ENCODE measurements at regions not wholly inside any gene's neighbourhood (a gene's known extent, or its start where the extent isn't known, plus 50 kb on each side); places are given as distances from the start of the nearest gene placed in this dataset.
A peak's percentile ranks its signal among the peaks of the same experiment; 100 is the strongest.
"Not testable (repeated sequence)": the region's sequence is repeated elsewhere in the genome, so short reads cannot be mapped to it uniquely, and the experiment has no call there.

DNA sequence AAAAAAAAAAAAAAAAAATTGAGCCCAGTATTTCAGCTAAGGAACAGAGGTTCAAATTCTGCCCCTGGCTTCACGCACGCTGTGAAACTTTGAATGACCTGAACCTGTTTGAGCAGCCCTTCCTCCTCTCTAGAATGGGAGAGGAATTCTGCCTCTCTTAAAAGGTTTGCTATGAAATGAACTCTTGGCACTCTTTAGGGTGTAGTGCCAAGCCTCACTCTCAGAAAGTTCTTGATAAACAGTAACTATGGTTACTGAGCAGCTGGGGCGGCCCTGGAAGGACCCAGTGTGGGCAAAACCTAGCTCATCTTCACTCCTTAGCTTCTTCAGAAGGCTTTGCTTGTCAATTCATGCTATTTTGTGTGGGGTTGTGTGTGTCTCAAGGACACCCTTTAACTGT lies 73.7 kb downstream of the GEMIN8 start:
- DNase-seq: no peak
- ATAC-seq: no peak
- Mint-ChIP-seq H3K4me3 (no peak overlapping the region), H3K36me3 (ENCODE audit: low read depth) (no peaks in the 10 kb centered on the region), H3K4me1 (ENCODE audit: low read depth) (peaks cover 7% of the 10 kb centered on the region), H3K27ac (no peak overlapping the region), H3K27me3 (ENCODE audit: low read depth) (no peaks in the 10 kb centered on the region), H3K9me3 (ENCODE audit: insufficient read depth) (no peaks in the 10 kb centered on the region)
- ChIA-PET POLR2A (no interaction called here), CTCF (no interaction called here)

DNA sequence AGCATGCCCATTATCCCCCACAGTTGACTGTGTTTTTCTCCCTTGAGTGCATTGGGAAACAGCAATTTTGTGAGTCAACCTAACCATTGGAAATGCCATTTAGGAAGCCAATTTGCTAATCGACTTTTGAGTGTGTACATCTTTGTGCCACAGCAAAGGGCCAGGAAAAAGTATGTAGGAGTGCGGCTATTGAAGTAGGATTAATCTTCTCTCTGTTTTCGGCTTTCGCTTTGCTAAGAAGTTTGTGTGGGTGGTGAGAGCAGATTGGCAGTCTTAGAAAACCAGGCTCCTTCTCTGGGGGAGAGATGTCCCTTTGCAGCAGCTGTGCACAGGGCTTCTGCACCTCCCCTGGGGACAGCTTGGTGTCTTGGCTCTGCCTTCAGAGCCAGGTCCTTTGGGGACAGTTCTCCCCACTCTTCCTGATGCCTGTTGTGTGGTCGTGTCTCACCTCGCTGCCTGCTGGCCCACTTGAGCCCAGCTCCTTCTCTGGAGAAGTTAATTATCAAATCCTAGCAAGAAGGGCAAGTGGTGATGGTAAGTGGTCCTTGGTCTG lies 74.5 kb downstream of the GEMIN8 start:
- DNase-seq: no peak
- ATAC-seq: no peak
- Mint-ChIP-seq H3K9me3 (ENCODE audit: insufficient read depth) (no peaks in the 10 kb centered on the region), H3K4me1 (ENCODE audit: low read depth) (peaks cover 7% of the 10 kb centered on the region), H3K4me3 (no peak overlapping the region), H3K36me3 (ENCODE audit: low read depth) (no peaks in the 10 kb centered on the region), H3K27ac (no peak overlapping the region), H3K27me3 (ENCODE audit: low read depth) (no peaks in the 10 kb centered on the region)
- ChIA-PET POLR2A (no interaction called here), CTCF (no interaction called here)

DNA sequence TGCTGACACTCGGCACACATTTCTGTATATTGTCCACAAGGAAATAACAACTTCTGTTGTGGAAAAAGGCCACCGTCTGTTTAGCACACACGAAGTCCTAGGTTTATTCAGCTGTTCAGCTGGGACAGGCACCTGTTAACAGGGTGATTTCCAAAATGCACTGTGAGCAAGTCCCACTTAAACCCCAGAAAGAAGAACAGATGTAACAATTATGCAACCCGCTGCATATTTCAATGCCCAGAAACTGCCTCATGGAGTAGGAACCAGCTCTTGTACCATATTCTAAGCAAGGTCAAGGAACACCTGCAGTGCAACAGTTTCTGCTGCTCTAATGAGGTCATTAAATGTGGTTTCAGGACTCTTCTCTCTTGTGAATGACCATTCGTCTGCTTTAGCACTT lies 77.1 kb downstream of the GEMIN8 start:
- no peak for DNase-seq
- H3K27ac Mint-ChIP-seq: no peak overlapping the region
- no peaks in the 10 kb centered on the region for H3K4me1 Mint-ChIP-seq (ENCODE audit: low read depth)
- no peaks in the 10 kb centered on the region for H3K27me3 Mint-ChIP-seq (ENCODE audit: low read depth)
- CTCF ChIA-PET: no interaction called here
- ATAC-seq: no peak
- H3K4me3 Mint-ChIP-seq: no peak overlapping the region
- no peaks in the 10 kb centered on the region for H3K9me3 Mint-ChIP-seq (ENCODE audit: insufficient read depth)
- no peaks in the 10 kb centered on the region for H3K36me3 Mint-ChIP-seq (ENCODE audit: low read depth)
- POLR2A ChIA-PET: no interaction called here

DNA sequence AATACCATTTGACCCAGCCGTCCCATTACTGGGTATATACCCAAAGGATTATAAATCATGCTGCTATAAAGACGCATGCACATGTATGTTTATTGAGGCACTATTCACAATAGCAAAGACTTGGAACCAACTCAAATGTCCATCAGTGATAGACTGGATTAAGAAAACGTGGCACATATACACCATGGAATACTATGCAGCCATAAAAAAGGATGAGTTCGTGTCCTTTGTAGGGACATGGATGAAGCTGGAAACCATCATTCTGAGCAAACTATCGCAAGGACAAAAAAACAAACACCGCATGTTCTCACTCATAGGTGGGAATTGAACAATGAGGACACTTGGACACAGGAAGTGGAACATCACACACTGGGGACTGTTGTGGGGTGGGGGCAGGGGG lies 83.5 kb downstream of the GEMIN8 start:
- H3K4me3 Mint-ChIP-seq; H3K36me3 Mint-ChIP-seq (ENCODE audit: low read depth); H3K4me1 Mint-ChIP-seq (ENCODE audit: low read depth); H3K27ac Mint-ChIP-seq; H3K9me3 Mint-ChIP-seq (ENCODE audit: insufficient read depth); ATAC-seq; POLR2A ChIA-PET; H3K27me3 Mint-ChIP-seq (ENCODE audit: low read depth); CTCF ChIA-PET; DNase-seq: not testable (repeated sequence)

DNA sequence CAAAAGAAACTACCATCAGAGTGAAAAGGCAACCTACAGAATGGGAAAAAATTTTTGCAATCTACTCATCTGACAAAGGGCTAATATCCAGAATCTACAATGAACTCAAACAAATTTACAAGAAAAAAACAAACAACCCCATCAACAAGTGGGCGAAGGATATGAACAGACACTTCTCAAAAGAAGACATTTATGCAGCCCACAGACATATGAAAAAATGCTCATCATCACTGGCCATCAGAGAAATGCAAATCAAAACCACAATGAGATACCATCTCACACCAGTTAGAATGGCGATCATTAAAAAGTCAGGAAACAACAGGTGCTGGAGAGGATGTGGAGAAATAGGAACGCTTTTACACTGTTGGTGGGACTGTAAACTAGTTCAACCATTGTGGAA lies 83.9 kb downstream of the GEMIN8 start:
- H3K27ac Mint-ChIP-seq; H3K4me1 Mint-ChIP-seq (ENCODE audit: low read depth); H3K36me3 Mint-ChIP-seq (ENCODE audit: low read depth); H3K27me3 Mint-ChIP-seq (ENCODE audit: low read depth); POLR2A ChIA-PET; H3K4me3 Mint-ChIP-seq; H3K9me3 Mint-ChIP-seq (ENCODE audit: insufficient read depth); CTCF ChIA-PET; DNase-seq; ATAC-seq: not testable (repeated sequence)

DNA sequence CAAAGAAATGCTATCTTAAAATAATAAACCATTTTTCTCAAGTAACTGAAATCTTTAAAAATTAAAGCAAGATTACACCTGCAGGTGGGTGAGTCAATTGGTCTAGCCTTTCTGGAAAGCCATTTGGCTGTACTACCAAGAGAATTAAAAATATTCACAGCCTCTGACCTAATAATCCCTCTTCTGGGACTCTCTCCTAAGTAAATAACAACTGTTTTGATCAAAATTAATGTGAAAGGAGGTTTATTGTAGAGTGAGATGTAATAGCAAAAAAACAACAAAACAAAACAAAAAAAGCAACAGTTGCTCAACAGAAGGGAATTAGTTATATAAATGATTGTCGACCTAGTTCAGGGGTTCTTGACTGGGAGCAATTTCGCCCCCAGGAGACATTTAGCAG lies 89.0 kb downstream of the GEMIN8 start:
- H3K36me3 Mint-ChIP-seq (ENCODE audit: low read depth): no peaks in the 10 kb centered on the region
- POLR2A ChIA-PET: no interaction called here
- DNase-seq (no peak), ATAC-seq (no peak)
- no peak overlapping the region for H3K27ac Mint-ChIP-seq
- H3K4me3 Mint-ChIP-seq: no peak overlapping the region
- no peaks in the 10 kb centered on the region for H3K4me1 Mint-ChIP-seq (ENCODE audit: low read depth)
- H3K27me3 Mint-ChIP-seq (ENCODE audit: low read depth): peaks cover 28% of the 10 kb centered on the region
- no peaks in the 10 kb centered on the region for H3K9me3 Mint-ChIP-seq (ENCODE audit: insufficient read depth)
- CTCF ChIA-PET: no interaction called here

DNA sequence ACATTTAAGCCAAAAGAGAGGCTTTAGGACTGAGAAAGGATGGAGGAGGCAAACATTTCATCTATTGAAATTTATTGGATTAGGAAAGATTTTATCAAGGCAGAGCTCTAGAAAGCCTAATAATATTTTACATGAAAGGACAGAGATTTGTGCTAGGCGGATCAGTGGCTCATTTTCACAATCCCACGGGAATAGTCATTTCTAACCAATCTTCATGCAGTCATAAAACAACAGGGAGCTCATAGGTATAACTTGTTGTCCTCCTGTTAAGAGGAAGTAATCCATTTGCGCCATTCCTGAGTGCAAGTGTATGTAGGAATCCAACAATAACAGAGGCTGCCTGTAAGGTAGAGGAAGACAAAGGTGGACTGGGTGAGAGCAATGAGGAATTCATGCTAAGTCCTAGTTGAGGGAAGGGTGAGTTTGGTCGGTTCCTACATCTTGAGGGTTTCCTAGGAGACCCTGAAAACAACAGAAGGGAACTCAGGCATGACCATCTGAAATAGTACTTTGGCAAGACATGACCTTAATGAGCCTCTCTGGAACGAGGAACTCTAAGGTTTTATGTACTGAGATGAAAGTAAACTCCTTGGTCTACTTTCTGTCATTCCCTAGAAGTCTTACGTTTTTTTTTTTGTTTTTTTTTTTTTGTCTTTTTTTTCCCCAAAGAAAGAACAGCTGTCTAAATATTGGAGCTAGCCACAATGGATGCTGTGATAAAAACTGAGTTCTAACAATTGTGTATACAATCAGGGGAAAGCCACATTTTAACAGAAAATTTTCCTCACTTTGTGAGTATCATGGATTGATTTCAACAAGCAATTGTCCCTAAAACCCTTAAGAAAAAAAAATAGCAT lies 89.7 kb downstream of the GEMIN8 start:
- CTCF ChIA-PET: no interaction called here
- Mint-ChIP-seq H3K4me3 (no peak overlapping the region), H3K4me1 (ENCODE audit: low read depth) (no peaks in the 10 kb centered on the region), H3K36me3 (ENCODE audit: low read depth) (no peaks in the 10 kb centered on the region), H3K27ac (no peak overlapping the region), H3K27me3 (ENCODE audit: low read depth) (peaks cover 30% of the 10 kb centered on the region), H3K9me3 (ENCODE audit: insufficient read depth) (no peaks in the 10 kb centered on the region)
- ATAC-seq (no peak), DNase-seq (no peak)
- POLR2A ChIA-PET: no interaction called here

DNA sequence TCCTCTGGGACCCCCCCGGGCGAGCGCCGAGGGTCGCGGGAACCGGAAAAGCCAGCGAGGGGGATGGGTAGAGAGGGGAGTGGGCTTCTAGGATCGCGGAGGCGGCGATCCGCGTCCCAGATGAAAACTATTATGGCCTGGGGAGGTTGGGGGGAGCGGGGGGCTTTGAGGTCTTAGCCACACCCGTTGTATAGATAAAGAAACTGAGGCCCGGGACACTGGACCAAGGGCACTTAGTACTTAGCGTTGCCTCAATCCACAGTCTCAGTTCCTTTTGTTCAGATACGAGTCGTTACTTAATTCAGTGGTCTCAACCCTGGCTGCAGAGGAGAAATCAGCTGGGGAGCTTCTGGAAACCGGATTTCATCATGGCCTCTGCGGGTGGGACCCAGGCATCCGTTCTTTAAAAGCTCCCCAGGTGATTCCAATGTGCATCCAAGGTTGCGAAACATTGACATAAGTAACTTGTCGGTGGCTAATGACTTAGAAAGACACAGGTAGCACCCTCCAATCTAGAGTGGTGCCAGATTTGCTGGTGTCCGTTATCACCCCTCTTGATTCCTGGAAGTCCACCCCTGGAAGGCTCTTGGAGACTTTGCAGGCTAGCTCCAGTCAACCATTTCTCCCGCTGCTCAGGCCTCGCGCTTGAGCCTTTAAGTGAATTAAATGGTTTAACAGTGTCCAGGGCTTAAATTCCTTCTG lies 90.7 kb downstream of the GEMIN8 start:
- peaks cover 30% of the 10 kb centered on the region for H3K27me3 Mint-ChIP-seq (ENCODE audit: low read depth)
- H3K4me3 Mint-ChIP-seq: peak overlapping the region; percentile 31
- POLR2A ChIA-PET: no interaction called here

DNA sequence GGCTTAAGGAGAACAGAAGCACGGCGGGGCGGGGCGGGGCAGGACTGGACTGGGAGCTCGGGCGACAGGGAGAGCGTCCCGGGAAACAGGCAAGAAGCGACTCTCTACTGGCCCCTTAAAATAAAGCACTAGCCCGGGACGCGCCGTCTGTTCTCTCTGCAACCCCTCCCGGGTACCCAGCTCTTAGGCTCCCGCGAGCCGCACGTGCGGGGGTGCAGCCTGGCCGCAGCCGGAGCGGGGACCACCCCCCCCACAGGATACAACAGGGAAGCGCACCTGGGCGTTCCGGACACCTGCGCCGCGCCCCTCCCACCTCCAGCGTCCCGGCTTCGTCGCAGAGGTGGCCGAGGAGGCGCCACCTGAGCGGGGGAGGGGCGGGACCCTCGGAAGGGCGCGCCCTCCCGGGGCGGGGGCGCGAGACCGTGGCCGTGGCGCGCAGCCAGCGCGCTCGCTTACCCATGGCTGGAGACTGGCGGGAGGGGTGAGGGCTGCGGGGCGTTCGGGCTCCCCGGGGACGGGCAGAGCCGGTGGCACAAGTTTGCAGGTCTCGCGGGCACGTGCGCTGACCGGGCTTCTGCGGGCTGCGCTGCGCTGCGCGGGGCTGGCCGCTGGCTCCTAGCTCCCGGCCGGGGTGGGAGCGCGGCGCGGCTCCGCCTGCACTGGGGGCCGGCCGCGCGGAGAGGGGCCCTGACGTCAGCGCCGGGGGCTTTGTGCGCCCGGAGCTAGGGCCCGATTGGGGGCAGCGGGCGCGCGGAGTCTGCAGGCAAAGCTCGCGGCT lies 91.5 kb downstream of the GEMIN8 start:
- ATAC-seq (peak; percentile 19), DNase-seq (no peak)
- H3K4me1 Mint-ChIP-seq (ENCODE audit: low read depth): no peaks in the 10 kb centered on the region
- H3K9me3 Mint-ChIP-seq (ENCODE audit: insufficient read depth): no peaks in the 10 kb centered on the region
- peak overlapping the region; percentile 45 for H3K4me3 Mint-ChIP-seq
- ChIA-PET CTCF (no interaction called here), POLR2A (no interaction called here)
- H3K27me3 Mint-ChIP-seq (ENCODE audit: low read depth): peaks cover 29% of the 10 kb centered on the region
- H3K36me3 Mint-ChIP-seq (ENCODE audit: low read depth): no peaks in the 10 kb centered on the region
- H3K27ac Mint-ChIP-seq: no peak overlapping the region

More for the DNA sequence above, 90.7 kb downstream of the GEMIN8 start:
- Mint-ChIP-seq H3K36me3 (ENCODE audit: low read depth) (no peaks in the 10 kb centered on the region), H3K27ac (no peak overlapping the region), H3K9me3 (ENCODE audit: insufficient read depth) (no peaks in the 10 kb centered on the region), H3K4me1 (ENCODE audit: low read depth) (no peaks in the 10 kb centered on the region)
- ATAC-seq (no peak), DNase-seq (no peak)
- CTCF ChIA-PET: no interaction called here

DNA sequence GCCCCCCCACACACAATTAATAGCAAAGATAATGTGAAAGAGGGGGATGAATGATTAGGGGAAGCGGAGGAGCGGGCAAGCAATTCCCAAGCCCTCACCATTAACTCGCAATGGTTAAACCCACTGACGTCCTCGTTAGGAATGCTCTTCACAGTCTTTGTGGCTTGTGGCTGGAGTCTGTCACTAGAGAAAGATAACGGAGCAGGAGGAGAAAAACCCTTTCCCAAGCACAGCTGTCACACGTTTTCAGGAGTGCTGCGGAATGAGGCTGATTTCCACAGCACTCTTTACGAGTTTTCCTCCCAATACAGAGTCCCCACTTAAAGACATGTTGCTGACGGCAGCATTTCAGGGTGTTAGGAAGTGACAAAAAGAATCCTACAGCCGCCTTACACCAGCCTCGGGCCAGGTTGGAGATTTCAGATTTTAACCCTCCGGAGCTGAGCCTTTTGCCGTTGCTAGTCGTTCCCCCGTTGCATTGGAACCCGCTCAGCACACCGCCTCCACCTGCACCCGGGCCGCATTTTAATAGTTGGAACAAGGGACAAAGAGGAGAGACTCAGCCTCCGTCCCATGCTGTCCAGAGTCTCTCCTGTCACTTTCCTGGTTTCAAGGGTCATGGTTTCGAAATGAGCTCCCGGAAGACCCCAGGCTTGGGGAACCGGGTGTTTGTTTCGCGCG lies 92.2 kb downstream of the GEMIN8 start:
- CTCF ChIA-PET: no interaction called here
- no peak for ATAC-seq
- Mint-ChIP-seq H3K9me3 (ENCODE audit: insufficient read depth) (no peaks in the 10 kb centered on the region), H3K4me3 (peak overlapping the region; percentile 45), H3K36me3 (ENCODE audit: low read depth) (no peaks in the 10 kb centered on the region), H3K27me3 (ENCODE audit: low read depth) (peaks cover 29% of the 10 kb centered on the region), H3K4me1 (ENCODE audit: low read depth) (no peaks in the 10 kb centered on the region), H3K27ac (no peak overlapping the region)
- POLR2A ChIA-PET: no interaction called here
- DNase-seq: no peak

DNA sequence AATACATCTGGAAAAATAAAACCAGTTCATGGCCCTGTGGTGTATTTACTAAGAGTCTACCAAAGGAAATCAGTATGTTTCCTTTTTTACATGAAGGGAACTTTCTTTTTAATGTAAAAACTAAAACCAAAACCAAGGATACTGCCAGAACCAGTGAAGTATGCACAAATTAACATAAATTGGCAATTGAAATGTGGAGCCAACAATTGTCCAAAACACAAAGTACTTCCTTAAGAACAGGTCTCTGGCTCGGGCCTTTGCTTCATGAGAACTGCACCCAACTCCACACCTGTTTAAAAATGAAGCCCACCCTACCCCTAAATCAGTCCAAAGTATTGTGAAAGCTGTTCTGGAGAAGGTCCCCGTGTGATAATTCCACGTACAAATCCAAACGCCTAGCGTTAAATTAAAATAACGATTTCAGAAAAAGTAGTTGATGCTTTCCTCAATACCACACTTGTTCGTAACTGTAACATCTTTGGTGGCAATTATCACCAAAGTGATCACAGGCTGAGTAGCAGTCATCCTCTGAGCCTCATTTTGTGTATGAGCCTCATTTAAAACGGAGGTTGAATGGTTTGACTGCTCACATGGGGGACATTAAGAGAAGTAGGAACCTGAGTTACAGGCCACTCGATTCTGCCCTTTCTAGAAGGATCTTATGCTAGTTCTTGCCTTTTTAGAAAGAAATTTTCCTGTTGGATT lies 93.0 kb downstream of the GEMIN8 start:
- H3K27me3 Mint-ChIP-seq (ENCODE audit: low read depth): peaks cover 33% of the 10 kb centered on the region
- no peak overlapping the region for H3K27ac Mint-ChIP-seq
- H3K4me1 Mint-ChIP-seq (ENCODE audit: low read depth): no peaks in the 10 kb centered on the region
- H3K36me3 Mint-ChIP-seq (ENCODE audit: low read depth): no peaks in the 10 kb centered on the region
- ATAC-seq: no peak
- no peak overlapping the region for H3K4me3 Mint-ChIP-seq
- ChIA-PET CTCF (no interaction called here), POLR2A (no interaction called here)
- no peak for DNase-seq
- no peaks in the 10 kb centered on the region for H3K9me3 Mint-ChIP-seq (ENCODE audit: insufficient read depth)

Data from activated CD8-positive, alpha-beta T cell treated with anti-CD3 and anti-CD28 coated beads, Interleukin-2, amount 10 ng/mL, durations not matched to agents 7 days and 5 days (primary cell).